ENCODE measurements at regions not wholly inside any gene's neighbourhood (a gene's known extent, or its start where the extent isn't known, plus 50 kb on each side); places are given as distances from the start of the nearest gene placed in this dataset.

DNA sequence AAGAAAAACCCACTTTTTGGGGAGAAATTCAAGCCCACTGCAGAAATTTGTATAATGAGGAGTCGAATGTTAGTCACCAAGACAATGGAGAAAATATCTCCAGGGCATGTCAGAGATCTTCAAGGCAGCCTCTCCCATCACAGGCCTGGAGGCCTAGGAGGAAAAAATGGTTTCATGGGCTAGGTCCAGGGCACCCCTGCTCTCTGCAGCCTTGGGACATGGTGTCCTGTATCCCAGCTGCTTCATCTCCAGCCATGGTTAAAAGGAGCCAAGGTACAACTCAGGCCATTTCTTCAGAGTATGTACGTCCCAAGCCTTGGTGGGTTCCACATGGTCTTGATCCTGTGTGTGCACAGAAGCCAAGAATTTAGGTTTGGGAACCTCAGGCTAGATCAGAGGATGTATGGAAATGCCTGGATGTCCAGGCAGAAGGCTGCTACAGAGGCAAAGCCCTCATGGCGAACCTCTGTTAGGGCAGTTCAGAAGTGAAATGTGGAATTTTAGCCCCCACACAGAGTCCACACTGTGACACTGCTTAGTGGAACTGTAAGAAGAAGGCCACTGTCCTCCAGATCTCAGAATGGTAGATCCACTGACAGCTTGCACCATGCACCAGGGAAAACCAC lies 561.4 kb downstream of the ISL1 start:
- peaks cover 0 to 24% (median 8%) of the 10 kb centered on the region in 7 donors for H3K9me3 Mint-ChIP-seq

DNA sequence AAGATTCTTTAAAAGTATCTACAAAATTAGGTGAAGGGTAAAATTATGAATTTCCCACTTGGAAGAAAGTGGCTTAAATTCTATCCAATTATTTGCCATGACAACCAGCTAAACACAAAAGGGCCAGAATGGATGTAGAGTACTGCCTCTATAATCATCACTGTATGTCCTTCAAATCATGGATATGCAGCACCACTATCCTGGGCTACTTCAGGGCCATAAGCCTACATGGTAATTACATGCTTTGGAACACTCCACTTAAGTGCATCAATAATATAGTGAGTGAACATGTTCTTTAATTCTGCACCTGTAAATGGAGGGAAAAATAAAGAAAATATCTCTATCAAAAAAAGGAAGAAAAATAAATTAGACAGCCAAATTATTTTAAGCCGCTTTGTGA lies 575.2 kb downstream of the ISL1 start:
- Mint-ChIP-seq H3K27ac (no peak overlapping the region), H3K4me3 (no peak overlapping the region), H3K4me1 (no peaks in the 10 kb centered on the region), H3K9me3 (peaks cover 0 to 12% (median 6%) of the 10 kb centered on the region in 7 donors), H3K27me3 (no peaks in the 10 kb centered on the region), H3K36me3 (no peaks in the 10 kb centered on the region)
- DNase-seq (no peak), ATAC-seq (ENCODE audit: low read depth in 2 of 2) (no peak)
- H3K9me3 ChIP-seq (ENCODE audit: control insufficient read depth in 2 of 2, low read length in 2 of 2): no peaks in the 10 kb centered on the region
- H3K27ac ChIP-seq (ENCODE audit: insufficient read depth, low read length, poor library complexity, severe bottlenecking): no peak overlapping the region
- no peaks in the 10 kb centered on the region for H3K4me1 ChIP-seq (ENCODE audit: control insufficient read depth, insufficient read depth, low read length, poor library complexity, severe bottlenecking)
- no peaks in the 10 kb centered on the region for H3K36me3 ChIP-seq (ENCODE audit: control insufficient read depth, insufficient read depth, low read length)
- H3K27me3 ChIP-seq (ENCODE audit: control insufficient read depth, insufficient read depth, low read length): no peaks in the 10 kb centered on the region
- no peak overlapping the region for H3K4me3 ChIP-seq (ENCODE audit: low read depth, low read length)

More for the DNA sequence above, 561.4 kb downstream of the ISL1 start:
- Histone ChIP-seq H3K4me3 (ENCODE audit: low read depth, low read length) (no peak overlapping the region), H3K27me3 (ENCODE audit: control insufficient read depth, insufficient read depth, low read length) (no peaks in the 10 kb centered on the region), H3K4me1 (ENCODE audit: control insufficient read depth, insufficient read depth, low read length, poor library complexity, severe bottlenecking) (no peaks in the 10 kb centered on the region), H3K36me3 (ENCODE audit: control insufficient read depth, insufficient read depth, low read length) (no peaks in the 10 kb centered on the region), H3K27ac (ENCODE audit: insufficient read depth, low read length, poor library complexity, severe bottlenecking) (no peak overlapping the region), H3K9me3 (ENCODE audit: control insufficient read depth in 2 of 2, low read length in 2 of 2) (peaks cover 6 to 7% of the 10 kb centered on the region in 2 experiments)
- H3K27me3 Mint-ChIP-seq: no peaks in the 10 kb centered on the region
- no peak for DNase-seq
- H3K27ac Mint-ChIP-seq: no peak overlapping the region
- ATAC-seq (ENCODE audit: low read depth in 2 of 2): no peak
- no peaks in the 10 kb centered on the region for H3K36me3 Mint-ChIP-seq
- H3K4me3 Mint-ChIP-seq: peak overlapping the region in 1 of 4 donors; percentile 71
- H3K4me1 Mint-ChIP-seq: no peaks in the 10 kb centered on the region

DNA sequence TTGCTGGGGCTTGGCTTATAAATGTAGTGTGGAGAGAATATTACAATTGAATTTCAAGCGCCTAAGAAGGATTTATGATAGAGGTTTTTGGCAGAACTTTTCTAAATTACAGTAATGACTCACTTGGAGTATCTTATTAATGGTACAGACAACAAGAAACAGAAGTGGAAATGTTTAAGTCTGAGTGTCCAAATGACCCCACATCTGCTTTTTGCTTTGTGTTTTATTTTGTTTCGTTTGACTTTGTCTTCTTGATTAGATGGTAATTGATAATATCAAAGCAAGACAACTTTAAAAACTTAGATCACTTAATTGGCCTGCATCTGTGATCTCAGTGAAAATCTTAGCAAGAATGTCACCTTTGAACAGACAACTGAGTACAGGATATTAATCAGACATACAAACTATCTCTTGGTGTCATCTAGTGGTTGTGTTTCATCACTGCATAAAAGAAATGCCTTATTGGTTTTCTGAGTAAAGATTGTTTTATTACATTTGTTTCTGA lies 577.4 kb downstream of the ISL1 start:
- Mint-ChIP-seq H3K4me1 (no peaks in the 10 kb centered on the region), H3K27ac (no peak overlapping the region), H3K36me3 (no peaks in the 10 kb centered on the region), H3K4me3 (no peak overlapping the region), H3K9me3 (peaks cover 0 to 11% (median 1%) of the 10 kb centered on the region in 7 donors), H3K27me3 (no peaks in the 10 kb centered on the region)
- Histone ChIP-seq H3K4me3 (ENCODE audit: low read depth, low read length) (no peak overlapping the region), H3K36me3 (ENCODE audit: control insufficient read depth, insufficient read depth, low read length) (no peaks in the 10 kb centered on the region), H3K4me1 (ENCODE audit: control insufficient read depth, insufficient read depth, low read length, poor library complexity, severe bottlenecking) (no peaks in the 10 kb centered on the region), H3K9me3 (ENCODE audit: control insufficient read depth in 2 of 2, low read length in 2 of 2) (no peaks in the 10 kb centered on the region), H3K27me3 (ENCODE audit: control insufficient read depth, insufficient read depth, low read length) (no peaks in the 10 kb centered on the region), H3K27ac (ENCODE audit: insufficient read depth, low read length, poor library complexity, severe bottlenecking) (no peak overlapping the region)
- no peak for DNase-seq
- ATAC-seq (ENCODE audit: low read depth in 2 of 2): no peak

DNA sequence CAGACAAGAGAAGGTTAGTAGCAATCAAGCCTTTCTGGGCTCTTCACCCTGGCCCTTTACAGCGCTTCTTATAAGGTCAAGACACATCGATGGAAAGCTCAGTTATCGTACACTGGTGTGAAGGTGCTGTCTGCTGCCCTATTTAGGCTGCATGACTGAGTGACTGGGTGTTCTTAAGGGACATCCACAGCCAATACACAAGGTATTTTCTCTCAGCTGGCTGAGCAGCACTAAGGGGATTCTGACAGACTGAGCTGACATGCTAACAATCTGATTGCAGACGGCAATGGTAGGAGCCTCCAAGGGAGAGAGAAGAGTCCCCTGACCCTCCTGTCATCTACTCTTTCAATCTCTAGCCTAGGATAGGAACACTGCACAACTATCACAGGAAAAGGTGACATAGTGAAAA lies 577.9 kb downstream of the ISL1 start:
- H3K4me3 Mint-ChIP-seq: no peak overlapping the region

DNA sequence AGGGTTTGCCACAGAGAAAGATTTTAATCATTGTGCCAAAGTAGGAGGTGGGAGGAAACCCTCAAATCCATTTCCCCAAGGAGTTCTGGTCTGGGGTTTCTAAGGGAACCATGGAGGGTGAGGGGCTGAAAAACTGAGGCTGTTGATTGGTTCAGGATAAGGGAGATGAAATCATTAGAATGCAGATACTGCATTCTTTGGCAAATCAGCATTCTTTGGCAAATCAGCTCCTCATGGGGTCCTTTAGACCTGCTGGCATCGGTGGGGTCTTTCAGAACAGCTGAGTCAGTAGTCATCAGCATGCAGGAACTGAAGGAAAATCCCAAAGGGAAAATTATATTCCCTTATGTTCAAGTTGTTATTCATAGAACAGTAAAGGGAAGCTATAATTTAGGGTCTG lies 585.5 kb downstream of the ISL1 start:
- no peak for DNase-seq
- H3K36me3 Mint-ChIP-seq: no peaks in the 10 kb centered on the region
- no peaks in the 10 kb centered on the region for H3K36me3 ChIP-seq (ENCODE audit: control insufficient read depth, insufficient read depth, low read length)
- H3K4me1 Mint-ChIP-seq: no peaks in the 10 kb centered on the region
- no peak overlapping the region for H3K4me3 ChIP-seq (ENCODE audit: low read depth, low read length)
- H3K27ac ChIP-seq (ENCODE audit: insufficient read depth, low read length, poor library complexity, severe bottlenecking): no peak overlapping the region
- H3K9me3 Mint-ChIP-seq: peaks cover 0 to 16% (median 3%) of the 10 kb centered on the region in 7 donors
- no peak for ATAC-seq (ENCODE audit: low read depth in 2 of 2)
- H3K27me3 ChIP-seq (ENCODE audit: control insufficient read depth, insufficient read depth, low read length): no peaks in the 10 kb centered on the region
- no peaks in the 10 kb centered on the region for H3K9me3 ChIP-seq (ENCODE audit: control insufficient read depth in 2 of 2, low read length in 2 of 2)
- no peak overlapping the region for H3K27ac Mint-ChIP-seq
- H3K27me3 Mint-ChIP-seq: no peaks in the 10 kb centered on the region
- no peaks in the 10 kb centered on the region for H3K4me1 ChIP-seq (ENCODE audit: control insufficient read depth, insufficient read depth, low read length, poor library complexity, severe bottlenecking)
- H3K4me3 Mint-ChIP-seq: no peak overlapping the region

More for the DNA sequence above, 577.9 kb downstream of the ISL1 start:
- peaks cover 0 to 10% (median 1%) of the 10 kb centered on the region in 7 donors for H3K9me3 Mint-ChIP-seq
- H3K27me3 Mint-ChIP-seq: no peaks in the 10 kb centered on the region
- H3K27ac ChIP-seq (ENCODE audit: insufficient read depth, low read length, poor library complexity, severe bottlenecking): no peak overlapping the region
- ATAC-seq (ENCODE audit: low read depth in 2 of 2) (no peak), DNase-seq (no peak)
- H3K4me3 ChIP-seq (ENCODE audit: low read depth, low read length): no peak overlapping the region
- no peaks in the 10 kb centered on the region for H3K9me3 ChIP-seq (ENCODE audit: control insufficient read depth in 2 of 2, low read length in 2 of 2)
- H3K27ac Mint-ChIP-seq: no peak overlapping the region
- H3K36me3 ChIP-seq (ENCODE audit: control insufficient read depth, insufficient read depth, low read length): no peaks in the 10 kb centered on the region
- no peaks in the 10 kb centered on the region for H3K4me1 ChIP-seq (ENCODE audit: control insufficient read depth, insufficient read depth, low read length, poor library complexity, severe bottlenecking)
- no peaks in the 10 kb centered on the region for H3K36me3 Mint-ChIP-seq
- H3K4me1 Mint-ChIP-seq: no peaks in the 10 kb centered on the region
- no peaks in the 10 kb centered on the region for H3K27me3 ChIP-seq (ENCODE audit: control insufficient read depth, insufficient read depth, low read length)

DNA sequence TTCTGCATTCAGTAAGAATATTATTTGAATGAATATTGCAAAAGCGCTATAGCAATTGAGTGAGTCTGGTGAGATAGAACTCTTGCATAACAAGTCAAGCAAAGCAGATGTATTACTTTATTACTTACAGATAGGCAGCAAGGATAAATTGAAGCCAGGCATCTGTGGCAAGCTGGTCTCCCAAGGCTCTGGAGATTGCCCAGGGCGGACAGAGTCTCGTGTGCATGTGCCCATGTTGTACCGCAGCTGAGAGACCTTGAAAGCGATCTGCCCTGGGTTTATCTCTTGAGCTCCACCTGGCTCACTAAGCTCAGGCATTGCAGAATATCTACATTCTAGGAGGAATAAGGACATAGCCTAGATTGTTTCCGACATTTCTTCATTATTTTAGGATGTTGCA lies 591.6 kb downstream of the ISL1 start:
- Histone ChIP-seq H3K27ac (ENCODE audit: insufficient read depth, low read length, poor library complexity, severe bottlenecking) (no peak overlapping the region), H3K27me3 (ENCODE audit: control insufficient read depth, insufficient read depth, low read length) (no peaks in the 10 kb centered on the region), H3K4me1 (ENCODE audit: control insufficient read depth, insufficient read depth, low read length, poor library complexity, severe bottlenecking) (no peaks in the 10 kb centered on the region), H3K9me3 (ENCODE audit: control insufficient read depth in 2 of 2, low read length in 2 of 2) (peaks cover 0 to 3% of the 10 kb centered on the region in 2 experiments), H3K4me3 (ENCODE audit: low read depth, low read length) (no peak overlapping the region), H3K36me3 (ENCODE audit: control insufficient read depth, insufficient read depth, low read length) (no peaks in the 10 kb centered on the region)
- Mint-ChIP-seq H3K36me3 (no peaks in the 10 kb centered on the region), H3K27ac (no peak overlapping the region), H3K4me1 (no peaks in the 10 kb centered on the region), H3K9me3 (peaks cover 0 to 17% (median 3%) of the 10 kb centered on the region in 7 donors), H3K27me3 (no peaks in the 10 kb centered on the region), H3K4me3 (no peak overlapping the region)
- DNase-seq (no peak), ATAC-seq (ENCODE audit: low read depth in 2 of 2) (no peak)

DNA sequence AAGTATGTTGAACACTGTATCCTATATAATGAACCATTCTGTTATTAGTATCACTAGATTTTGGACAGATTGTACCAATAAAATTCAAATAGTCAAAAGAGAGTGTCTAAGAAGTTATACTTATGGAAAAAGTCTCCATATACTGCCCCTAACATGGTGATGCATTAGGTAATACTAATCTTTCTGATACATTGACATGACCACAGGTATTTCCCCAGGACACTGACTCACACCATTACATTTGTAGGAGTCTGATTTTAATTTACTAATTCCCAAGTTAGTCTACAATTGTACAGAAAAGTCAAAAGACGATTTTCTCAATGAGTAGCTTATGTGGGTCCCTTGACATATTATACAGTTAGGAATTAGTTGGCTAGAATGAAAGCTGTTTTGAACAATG lies 593.8 kb downstream of the ISL1 start:
- DNase-seq (no peak), ATAC-seq (ENCODE audit: low read depth in 2 of 2) (no peak)
- Mint-ChIP-seq H3K9me3 (peaks cover 0 to 20% (median 3%) of the 10 kb centered on the region in 7 donors), H3K4me1 (no peaks in the 10 kb centered on the region), H3K27me3 (peaks cover 1% of the 10 kb centered on the region), H3K27ac (no peak overlapping the region), H3K4me3 (no peak overlapping the region), H3K36me3 (no peaks in the 10 kb centered on the region)
- no peak overlapping the region for H3K27ac ChIP-seq (ENCODE audit: insufficient read depth, low read length, poor library complexity, severe bottlenecking)
- no peaks in the 10 kb centered on the region for H3K4me1 ChIP-seq (ENCODE audit: control insufficient read depth, insufficient read depth, low read length, poor library complexity, severe bottlenecking)
- no peak overlapping the region for H3K4me3 ChIP-seq (ENCODE audit: low read depth, low read length)
- H3K9me3 ChIP-seq (ENCODE audit: control insufficient read depth in 2 of 2, low read length in 2 of 2): peaks cover 0 to 3% of the 10 kb centered on the region in 2 experiments
- no peaks in the 10 kb centered on the region for H3K36me3 ChIP-seq (ENCODE audit: control insufficient read depth, insufficient read depth, low read length)
- H3K27me3 ChIP-seq (ENCODE audit: control insufficient read depth, insufficient read depth, low read length): no peaks in the 10 kb centered on the region

DNA sequence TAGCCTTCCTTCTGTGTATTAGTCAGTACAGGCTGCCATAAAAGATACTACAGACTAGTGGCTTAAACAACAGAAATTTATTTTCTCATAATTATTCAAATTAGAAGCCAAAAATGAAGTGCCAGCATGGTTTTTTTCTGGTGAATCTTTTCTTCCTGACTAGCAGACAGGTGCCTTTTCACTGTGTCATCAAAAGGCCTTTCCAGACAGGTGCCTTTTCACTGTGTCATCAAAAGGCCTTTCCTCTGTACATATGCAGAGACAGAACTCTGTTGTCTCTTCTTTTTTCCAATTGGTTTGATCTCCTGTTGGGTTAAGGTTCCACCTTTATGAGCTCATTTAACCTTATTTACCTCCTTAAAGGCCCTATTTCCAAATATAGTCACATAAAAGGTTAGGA lies 599.9 kb downstream of the ISL1 start:
- Histone ChIP-seq H3K9me3 (ENCODE audit: control insufficient read depth in 2 of 2, low read length in 2 of 2) (peaks cover 0 to 3% of the 10 kb centered on the region in 2 experiments), H3K27me3 (ENCODE audit: control insufficient read depth, insufficient read depth, low read length) (no peaks in the 10 kb centered on the region), H3K4me3 (ENCODE audit: low read depth, low read length) (no peak overlapping the region), H3K4me1 (ENCODE audit: control insufficient read depth, insufficient read depth, low read length, poor library complexity, severe bottlenecking) (no peaks in the 10 kb centered on the region), H3K36me3 (ENCODE audit: control insufficient read depth, insufficient read depth, low read length) (no peaks in the 10 kb centered on the region), H3K27ac (ENCODE audit: insufficient read depth, low read length, poor library complexity, severe bottlenecking) (no peak overlapping the region)
- Mint-ChIP-seq H3K27me3 (peaks cover 4% of the 10 kb centered on the region), H3K36me3 (no peaks in the 10 kb centered on the region), H3K9me3 (peaks cover 0 to 17% (median 2%) of the 10 kb centered on the region in 7 donors), H3K4me1 (no peaks in the 10 kb centered on the region), H3K27ac (no peak overlapping the region), H3K4me3 (no peak overlapping the region)
- no peak for ATAC-seq (ENCODE audit: low read depth in 2 of 2)
- DNase-seq: no peak

Data from CD4-positive, CD25-positive, alpha-beta regulatory T cell (primary cell).